Adrenal gland (tissue), 5 donors: ENCODE measurements at regions not wholly inside any gene's neighbourhood (a gene's known extent, or its start where the extent isn't known, plus 50 kb on each side); places are given as distances from the start of the nearest gene placed in this dataset.

Experiments used
- CTCF ChIP-seq, 6 experiments: fragments of 450-650 bp in 4 of 6; fragments of 200-600 bp in 2 of 6; sonication (generic) in 1 of 6; IDR thresholded peaks; 1 replicate in 5 of 6; 2 replicates in 1 of 6; pipeline versions ENCODE4 v1.5.1 to v1.8.0; 2016 to 2021; ENCODE audit warnings: antibody characterized with exemption in 6 of 6, mild to moderate bottlenecking in 2 of 6, moderate library complexity in 1 of 6
- POLR2A ChIP-seq, 2 donors: fragments of 450-650 bp; IDR thresholded peaks; one replicate each; pipeline ENCODE4 v1.6.1; 2017; ENCODE audit warnings: antibody characterized with exemption in 2 of 2, mild to moderate bottlenecking in 2 of 2, moderate library complexity in 1 of 2
- donor health status: DM: no; HTN: no; CAD: no.

DNA sequence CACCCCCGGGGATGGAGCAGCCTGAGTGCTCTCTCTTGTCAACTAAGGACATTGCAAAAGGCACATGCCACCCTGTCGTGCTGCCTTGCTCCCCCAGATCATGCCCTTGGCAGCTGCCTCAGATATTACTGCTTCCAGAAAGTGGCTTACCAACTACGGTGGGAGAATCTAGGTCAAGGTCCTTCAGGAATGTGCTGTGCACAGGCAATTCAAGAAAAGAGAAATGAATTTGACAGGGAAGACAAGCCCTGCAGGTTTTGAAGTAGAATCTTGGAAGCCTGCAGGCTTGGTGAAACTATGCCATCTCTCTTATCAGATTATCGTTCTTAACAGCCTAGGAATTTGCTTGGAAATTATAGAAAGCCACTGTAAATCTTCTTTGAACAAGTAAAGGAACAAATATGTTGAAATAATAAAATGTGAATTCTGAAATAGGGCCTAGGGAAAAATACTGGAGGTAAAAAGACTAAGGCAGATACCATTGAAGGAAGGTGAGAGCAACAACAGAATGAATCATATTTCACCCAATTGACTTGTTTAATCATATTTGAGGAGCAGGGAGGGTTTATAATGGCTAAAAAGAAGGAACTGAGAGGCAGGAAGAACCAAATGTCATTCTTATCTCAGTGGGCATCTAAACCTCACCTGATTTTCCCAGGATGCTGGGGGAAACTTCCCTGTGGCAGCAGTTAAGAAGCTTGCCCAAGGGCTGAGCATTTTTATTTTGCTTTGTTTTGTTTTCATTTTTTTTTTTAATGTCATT lies 94.0 kb upstream of the GLS start:
- TF ChIP-seq CTCF (IDR thresholded peaks at IDR 0.05) (no peak), POLR2A (IDR thresholded peaks at IDR 0.05) (no peak)
